DMS 273 treated with DMSO at 0.1 percent for 48 hours (cell line): ENCODE measurements at regions not wholly inside any gene's neighbourhood (a gene's known extent, or its start where the extent isn't known, plus 50 kb on each side); places are given as distances from the start of the nearest gene placed in this dataset.

Source experiments
- DNase-seq: peaks from one replicate; lab custom pipeline; 2025; lab: John Stamatoyannopoulos, UW

DNA sequence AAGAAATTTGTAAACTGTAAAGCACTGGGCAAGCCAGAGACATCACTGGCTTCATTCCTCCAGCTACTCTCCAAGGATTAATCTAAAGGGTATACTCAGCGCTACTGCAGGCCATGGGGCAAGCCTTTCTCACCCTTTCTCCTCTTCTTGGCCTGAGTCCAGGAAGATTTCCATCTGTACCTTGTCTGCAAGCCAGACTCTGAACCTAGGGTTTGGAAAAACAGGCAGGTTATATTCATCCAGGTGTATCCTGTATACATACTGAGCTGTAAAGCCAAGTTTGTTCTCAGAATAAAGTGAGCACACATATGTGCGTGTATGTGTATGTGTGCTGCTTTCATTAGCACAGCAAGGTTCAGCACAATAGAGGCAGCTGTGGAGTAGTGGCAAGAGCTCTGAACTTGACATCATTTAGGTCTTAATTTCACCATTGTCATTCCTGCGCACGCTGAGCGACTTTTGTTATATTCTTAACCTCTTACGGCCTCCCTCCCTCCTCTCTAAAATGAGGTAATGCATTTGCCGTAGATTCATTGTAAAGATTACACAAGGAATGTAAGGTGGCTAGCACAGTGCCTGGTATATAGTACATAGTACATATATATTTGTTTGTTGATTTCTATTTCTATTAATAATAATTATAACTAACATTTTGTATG is 128.1 kb upstream of the JUN start:
- no peak for DNase-seq

DNA sequence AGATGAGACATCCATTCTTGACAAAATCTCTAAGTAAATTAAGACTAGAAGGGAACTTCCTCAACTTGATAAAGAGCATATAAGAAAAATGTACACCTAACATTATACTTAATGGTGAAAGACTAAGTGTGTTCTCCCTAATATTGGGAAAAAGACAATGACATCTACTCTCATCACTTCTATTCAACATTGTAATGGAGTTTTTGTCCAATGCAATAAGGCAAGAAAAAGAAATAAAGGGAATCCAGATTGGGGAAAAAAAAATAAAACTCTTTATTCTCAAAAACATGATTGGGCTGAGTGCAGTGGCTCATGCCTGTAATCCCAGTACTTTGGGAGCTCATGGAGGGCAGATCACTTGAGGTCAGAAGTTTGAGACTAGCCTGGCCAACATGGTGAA is 131.1 kb upstream of the JUN start:
- DNase-seq: no peak

DNA sequence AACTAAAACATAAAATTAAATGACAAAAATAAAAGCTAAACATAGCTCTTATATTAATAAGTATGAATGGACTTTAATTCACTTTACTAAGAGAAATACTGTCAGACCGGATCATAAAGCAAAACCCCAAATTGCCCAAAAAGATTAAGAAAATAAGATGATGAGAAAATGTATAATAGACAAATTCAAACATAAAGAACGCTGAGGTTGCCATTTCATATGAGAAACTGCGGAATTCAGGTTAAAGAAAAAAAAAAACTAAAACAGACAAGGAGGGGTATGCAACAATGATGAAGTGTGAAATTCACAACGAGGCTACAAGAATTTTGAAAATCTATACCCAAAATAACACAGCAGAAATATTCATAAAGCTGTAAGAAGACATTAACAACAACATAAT is 133.6 kb upstream of the JUN start:
- no peak for DNase-seq

DNA sequence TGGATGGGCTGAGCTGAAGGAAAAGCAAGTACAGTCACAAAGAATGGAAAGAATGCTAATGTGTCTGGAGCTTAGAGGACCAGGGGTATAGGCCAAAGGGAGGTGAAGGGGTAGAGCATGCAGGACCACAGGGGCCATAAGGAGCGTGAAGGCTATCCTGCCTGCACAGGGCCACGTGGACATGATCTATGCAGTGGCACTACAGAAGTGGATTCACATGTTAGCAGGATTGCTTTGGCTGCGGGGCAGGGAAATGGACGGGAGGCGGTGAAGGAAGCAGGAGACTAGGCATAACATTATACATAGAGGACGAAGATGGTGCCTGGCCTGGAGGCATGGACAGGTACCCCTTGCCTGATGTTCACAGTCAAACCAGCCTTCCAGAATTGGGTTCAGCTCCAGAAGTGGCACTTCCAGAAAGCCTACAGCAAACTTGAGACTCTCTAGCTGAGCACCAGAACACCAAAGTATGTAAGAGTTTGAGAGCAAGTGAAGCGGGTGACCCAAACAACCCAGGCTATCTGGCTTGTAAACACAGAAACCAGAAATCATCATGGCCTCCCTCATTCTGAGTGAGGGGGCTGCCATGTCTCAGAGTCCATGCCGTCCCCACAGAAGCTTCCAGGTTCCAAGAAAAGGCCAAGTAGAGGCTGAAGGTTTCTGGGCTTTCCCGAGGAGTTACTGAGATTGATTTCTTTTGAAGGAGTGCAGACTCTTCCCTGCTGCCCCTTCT is 135.5 kb upstream of the JUN start:
- no peak for DNase-seq

DNA sequence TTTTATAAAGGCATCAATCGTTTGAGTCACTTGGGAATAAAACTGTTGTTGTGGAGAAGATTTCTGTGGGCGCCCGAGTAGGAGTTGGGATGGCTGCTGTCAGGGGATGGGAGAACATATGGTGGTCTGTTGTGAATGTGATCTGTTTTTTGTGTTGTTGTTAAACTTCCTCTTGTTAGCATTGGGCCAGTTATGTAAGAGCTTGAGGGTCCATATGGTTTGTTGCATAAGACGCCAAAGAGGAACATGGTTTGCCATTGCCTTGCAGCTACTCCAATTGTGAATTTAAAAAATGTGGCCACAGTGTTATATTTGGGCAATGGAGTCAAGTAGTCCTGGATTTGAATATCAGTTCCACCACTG is 136.1 kb upstream of the JUN start:
- peak; percentile 58 for DNase-seq

DNA sequence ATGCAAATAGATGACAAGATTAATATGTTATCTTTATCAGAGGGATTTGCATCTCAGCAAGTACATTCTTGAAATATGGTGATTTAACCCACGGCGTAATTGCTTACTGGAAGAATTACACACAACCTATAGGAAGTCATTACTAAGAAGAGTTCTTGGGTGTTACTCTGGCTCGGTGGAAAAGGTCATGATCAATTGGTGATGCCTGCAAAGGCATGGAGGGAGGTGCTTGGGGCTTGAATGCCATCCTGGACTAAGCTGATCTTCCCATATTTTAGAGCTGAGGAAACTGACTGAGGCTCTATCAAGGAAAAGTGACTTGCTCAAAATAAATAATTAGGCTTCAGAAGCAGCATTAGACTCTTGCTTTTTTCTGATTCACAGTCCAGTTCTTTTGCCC is 137.5 kb upstream of the JUN start:
- no peak for DNase-seq

DNA sequence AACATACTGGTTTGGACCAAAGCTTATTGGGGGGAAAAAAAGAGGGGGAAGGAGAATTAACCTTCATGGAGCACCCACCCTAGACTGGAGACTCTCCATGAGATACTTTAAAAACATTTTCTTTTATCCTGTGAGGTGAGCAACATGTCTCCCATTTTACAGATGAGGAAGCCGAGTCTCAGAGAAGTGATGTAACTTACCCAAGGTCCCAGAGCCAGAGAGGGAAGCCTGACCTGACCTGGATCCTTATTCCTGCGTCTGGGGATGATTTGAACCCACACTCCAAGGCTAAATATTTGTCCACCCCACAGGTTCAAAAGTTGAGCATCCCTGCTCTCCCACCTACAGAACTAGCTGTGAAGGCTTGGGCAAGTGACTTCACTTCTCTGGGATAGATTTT is 137.9 kb upstream of the JUN start:
- no peak for DNase-seq

DNA sequence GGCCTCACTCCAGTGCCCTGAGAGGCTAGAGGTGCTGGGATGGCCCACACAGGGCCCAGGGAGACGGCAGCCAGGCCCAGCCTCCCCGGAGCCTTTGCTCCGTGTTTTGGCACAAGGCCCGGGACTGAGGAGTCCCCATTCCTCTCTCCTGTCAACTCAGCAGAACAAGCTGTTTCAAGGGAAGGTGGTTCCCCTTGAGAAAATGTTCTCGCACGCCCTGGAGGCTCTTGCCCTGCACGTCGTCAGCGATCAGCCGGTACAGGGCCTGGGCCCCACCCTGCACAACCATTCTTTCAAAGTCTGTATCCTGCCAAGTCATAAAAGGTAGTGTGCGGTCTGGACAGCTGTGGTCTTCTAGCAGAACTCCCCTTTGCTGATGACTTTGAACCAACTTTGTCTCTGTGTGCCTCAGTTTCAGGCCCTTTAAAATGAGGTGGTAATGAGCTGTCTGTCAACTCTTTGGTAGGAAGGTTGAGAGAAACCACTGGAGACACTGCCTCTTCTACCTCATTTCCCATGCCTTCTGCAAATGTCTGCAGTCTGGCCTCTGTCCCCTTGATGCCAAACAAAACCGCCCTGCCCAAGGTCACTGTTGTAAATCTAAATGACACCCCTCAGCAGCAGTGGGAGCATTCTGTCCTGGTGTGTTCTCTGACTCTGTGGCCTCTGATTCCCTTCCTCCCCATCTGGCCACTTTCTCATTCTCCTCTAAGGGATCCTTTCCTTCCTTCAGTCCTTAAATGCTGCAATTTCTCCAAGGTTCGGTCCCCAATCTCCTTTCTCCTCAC is 138.6 kb upstream of the JUN start:
- peak; percentile 25 for DNase-seq

DNA sequence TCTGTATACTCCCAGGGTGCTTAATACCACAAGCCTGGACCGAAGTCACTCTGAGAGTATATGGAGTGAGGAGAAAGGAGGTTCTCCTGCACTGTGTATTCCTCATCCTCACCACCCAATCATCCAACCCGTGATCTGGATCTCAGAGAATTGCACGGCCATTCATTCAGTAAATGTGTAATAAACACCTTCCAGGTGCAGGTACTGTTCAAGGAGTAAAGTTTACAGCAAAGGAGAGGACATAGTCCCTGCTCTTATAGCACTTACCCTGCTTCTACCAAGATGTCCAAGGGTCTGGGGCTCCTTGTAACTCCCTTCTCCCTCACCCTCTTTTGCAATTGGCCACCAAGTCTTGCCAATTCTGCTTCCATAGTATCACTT is 139.2 kb upstream of the JUN start:
- no peak for DNase-seq

DNA sequence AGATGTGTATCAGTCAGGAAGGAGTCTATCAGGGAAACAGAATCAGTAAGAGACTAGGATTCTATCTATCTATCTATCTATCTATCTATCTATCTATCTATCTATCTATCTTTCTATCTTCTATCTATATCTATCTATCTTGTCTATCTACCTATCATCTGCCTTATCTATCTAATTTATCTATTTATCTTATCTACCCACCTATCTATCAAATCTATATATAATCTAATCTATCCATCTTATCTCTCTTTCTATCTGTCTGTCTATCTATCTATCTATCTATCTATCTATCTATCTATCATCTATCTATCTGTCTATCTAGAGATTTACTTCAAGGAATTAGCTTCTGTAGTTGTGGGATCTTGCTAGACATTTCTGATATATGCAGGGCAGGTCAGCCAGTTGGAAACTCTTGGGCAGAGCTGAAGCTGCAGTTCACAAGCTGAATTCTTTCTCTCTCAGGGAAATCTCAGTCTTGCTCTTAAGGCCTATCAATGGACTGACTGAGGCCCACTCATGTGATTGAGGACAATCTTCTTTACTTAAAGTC is 140.2 kb upstream of the JUN start:
- no peak for DNase-seq

DNA sequence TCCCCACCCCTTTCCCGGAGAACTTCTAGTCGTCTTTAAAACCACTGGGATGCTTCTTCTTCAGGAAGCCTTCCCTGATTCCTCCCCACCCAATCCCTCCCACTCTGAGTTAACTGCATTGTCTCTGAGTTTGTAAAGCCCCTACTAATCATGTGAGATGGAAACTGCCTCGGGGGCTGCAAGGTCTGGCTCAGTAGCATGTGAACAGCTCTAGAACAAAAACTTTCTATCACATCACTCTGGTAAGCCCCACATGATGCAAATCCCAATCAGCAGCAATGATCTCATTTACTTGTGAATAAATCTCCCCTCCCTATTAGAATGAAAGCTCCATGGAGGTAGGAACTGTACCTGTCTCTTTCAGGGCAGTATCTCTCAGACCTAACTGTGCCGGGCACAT is 141.0 kb upstream of the JUN start:
- DNase-seq: no peak

DNA sequence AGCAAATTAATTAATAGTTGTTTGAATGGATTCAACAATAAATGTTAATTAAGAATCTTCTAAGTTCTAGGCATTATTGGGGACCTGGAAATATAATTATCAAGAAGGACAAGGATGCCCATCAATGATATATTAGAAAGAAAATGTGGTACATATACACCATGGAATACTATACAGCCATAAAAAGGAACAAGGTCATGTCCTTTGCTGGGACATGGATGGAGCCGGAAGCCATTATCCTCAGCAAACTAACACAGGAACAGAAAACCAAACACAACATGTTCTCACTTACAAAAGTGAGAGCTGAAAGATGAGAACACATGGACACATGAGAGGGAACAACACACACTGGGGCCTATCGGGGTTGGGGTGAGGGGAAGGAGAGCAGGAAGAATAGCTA is 141.4 kb upstream of the JUN start:
- no peak for DNase-seq

DNA sequence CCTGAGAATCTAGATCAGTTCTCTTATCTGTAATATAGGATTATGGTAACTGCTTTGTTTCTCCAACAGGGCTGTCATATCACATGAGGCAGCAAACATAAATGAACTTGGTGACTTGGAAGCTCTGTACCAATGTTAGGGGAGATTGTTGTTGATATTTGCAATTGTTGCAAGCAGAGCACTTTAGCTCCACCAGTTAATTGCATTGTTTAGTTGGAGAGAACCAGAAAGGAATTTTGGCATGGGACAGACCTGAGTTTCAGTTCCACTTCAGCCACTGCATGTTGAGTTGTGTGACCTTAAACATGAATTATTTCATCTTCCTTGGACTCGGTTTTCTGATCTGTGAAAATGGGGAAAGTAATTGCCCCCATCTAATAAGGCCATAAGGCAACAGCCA is 142.3 kb upstream of the JUN start:
- no peak for DNase-seq

DNA sequence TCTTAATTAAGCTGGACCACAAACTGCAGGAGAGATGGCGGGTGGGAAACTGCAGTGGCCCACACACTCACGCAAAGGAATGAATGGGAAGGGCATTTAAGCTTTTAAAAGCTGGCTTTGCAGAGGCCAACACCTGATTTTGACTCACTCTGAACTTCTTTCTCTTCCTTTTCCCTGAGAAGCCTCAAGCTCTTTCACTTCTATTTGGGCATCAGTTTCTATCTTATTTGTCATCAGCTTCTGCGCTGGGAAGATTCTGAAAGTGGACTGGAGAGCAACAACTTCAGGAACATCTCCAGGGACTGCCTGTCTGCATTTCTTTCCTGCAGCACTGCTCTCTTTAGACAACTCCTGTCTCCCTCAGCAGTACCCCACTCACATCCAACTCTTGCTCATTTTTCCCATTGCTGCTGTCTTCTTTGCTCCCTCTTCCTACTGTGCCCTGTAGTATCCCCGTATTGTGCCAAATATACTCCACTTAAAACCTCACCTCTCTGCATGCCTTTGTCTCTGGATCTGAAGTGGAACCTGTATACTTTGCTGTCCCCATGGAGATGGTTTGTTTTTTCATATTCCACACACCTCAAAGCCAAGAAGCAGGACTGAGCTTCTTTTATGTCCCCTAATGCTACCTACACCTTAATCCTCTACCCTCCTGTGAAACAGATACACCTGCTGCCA is 143.3 kb upstream of the JUN start:
- DNase-seq: no peak

DNA sequence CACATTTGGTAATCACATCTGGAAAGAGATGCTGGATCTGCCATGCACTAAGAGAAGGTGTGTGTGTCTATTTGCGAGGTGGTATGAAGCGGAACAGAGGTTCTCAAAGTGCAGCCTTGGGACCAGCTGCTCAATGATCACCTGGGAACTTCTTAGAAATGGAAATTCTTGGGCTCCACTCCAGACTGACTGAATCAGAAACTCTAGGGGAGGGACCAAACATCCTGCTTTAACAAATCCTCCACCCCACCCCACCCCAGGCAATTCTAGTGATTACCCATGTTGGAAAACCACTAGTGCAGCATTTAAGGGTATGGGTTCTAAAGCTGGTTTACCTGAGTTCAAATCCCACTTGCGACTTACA is 143.9 kb upstream of the JUN start:
- DNase-seq: no peak

DNA sequence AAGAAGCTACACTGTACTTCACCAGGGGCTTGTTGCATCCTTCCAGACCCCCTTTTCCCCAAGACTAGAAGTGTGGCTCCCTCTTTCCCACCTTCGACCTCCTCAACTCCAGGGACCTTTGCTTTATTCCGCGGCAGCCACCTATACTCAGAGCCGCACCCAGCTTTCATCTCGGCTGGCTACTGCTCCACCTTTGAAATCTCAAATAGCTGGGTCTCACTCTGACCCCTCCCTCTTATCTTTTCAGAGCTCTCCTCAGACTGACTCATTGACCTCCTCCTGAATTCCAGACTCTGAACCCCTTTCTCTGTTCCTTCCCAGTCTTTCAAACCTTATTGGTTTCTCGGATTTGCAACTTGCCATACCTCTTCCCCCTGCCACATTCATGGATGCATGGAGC is 144.7 kb upstream of the JUN start:
- DNase-seq: no peak

DNA sequence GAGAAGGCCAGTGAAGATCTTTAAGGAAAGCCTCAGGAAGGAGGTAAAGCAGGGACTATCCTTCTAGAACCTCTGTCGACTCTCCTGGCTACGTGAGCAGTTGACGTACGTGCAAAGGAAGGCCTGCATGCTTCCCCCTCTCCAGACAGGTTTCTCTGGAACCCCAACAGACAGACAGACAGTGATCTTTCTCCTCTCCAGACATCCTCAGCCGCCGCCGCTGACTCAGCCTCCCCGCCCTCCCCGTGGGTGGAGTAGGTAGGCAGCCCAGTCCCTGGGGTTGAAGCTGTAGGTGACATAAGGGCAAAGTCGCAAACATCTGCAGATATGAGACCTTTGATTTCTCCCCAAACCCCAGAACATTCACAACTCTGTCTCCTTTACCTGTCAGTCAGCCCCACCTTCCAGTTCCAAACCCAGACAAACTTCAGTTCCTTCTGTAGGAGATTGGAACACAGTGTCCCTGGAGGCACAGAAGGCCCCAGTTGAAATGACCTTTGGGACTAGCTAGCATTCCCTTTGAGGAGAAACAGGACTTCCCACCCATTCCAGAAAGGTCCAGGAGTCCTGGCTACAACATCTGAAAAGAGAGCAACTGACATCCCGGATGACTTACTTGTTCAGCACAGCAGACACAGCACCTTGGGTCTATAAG is 146.0 kb upstream of the JUN start:
- DNase-seq: no peak

DNA sequence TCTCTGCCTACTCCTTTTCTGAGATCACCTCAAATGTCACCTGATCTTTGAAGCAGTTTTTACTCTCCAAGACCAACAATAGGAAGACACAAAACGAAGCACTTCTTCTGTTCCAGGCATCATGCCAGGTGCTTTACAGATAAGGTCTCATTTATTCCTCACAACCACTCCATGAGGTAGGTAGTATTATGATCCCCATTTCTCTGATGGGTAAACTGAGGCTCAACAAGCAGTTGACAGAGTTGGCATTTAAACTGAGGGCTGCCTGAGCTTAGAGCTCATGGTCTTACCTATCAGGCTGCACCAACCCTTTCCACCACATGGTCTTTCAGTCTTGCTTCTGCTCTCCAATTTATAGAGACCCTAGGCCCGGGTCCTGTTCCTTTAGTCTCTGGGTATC is 147.2 kb upstream of the JUN start:
- DNase-seq: no peak

DNA sequence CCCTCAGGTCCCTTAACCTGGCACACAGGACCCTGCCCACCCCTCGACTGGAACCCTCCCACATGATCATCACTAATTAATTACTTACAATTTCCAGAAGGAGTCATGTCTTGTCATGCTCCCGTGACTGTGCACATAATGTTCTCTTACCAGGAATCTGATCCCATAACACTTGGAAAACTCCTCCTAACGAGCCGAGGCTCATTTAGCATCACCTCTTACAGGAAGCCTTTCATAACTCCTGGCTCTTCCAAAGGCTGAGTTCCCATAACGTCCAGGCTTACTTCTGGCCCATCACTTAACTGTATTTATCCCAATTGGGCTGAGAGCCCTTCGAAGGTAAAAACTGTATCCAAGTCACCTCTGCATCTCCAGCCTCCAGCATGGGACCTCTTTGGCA is 147.9 kb upstream of the JUN start:
- no peak for DNase-seq

DNA sequence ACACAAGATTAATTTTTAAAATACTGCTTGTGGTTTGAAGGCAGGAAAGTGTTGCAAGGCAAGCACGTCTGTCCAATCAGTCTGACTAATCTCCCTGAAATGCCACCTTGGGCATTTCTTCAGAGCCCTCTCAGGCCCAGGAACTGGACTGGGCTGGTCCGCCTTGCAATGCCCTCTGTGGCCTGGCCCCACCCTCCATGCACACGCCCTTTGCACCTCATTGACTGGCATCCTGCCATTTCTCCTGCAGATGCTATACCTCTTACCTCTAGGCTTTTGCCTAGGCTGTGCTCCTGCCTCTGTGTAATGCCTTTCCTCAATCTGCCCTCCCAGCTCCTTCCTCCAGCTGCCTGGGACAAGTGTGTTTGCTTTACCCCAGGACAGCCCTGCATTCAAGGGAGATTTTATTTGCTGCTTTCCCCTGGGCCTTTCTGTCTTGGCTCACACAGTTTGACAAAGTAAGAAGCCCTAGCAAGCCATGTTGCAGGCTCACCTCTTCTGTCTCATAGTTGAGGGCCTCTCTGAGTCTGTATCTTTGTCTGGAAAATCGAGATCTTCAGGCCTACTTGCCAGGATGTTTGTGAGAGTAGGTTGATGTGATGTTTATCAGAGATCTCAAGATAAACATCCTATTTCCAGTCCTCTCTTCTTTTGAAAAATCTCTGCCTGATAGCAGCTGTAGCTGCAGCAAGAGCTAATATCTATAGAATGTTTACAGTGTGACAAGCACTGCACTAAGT is 149.2 kb upstream of the JUN start:
- no peak for DNase-seq

DNA sequence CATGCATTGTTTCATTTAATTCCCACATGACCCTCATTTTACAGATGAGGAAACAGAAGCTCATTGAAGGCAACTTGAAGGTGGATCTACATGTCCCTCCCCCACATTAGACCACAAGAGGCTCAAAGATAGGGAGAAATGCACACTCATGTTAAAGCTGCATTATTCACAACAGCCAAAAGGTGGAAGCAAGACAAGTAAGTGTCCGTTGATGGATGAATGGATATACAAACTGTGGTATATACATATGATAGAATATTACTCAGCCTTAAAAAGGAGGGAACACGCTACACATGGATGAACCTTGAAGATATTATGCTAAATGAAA is 149.7 kb upstream of the JUN start:
- no peak for DNase-seq

DNA sequence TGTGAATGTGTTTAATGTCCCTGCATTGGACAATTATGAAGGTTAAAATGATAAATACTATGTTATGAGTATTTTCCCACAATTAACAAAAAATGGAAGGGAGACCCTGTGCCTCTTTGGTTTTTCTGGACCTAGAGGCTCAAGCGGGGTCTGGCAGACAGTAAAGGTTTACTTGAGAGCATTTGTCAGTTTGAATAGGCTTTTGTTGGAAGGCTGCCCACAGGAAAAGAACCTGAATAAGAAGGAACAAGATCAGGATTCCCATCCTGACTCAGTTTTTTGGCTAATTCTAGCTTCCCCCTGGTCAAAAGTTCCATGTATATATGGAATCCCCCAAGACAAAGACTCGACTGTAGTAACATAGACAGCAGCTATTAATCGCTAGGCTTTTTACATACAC is 150.9 kb upstream of the JUN start:
- DNase-seq: no peak
